ENCODE measurements at regions not wholly inside any gene's neighbourhood (a gene's known extent, or its start where the extent isn't known, plus 50 kb on each side); places are given as distances from the start of the nearest gene placed in this dataset.

GRCh38 chr4:173835903-173836302 is 305.9 kb upstream of the HAND2 start:
- no peak for TF ChIP-seq TAF1 (IDR thresholded peaks at IDR 0.05; ENCODE audit: borderline replicate concordance, insufficient read depth, low read length)
- TF ChIP-seq POLR2AphosphoS5 (IDR thresholded peaks at IDR 0.05; ENCODE audit: low read depth, low read length): no peak
- no peak for TF ChIP-seq REST (IDR thresholded peaks at IDR 0.05; ENCODE audit: insufficient read depth in 1 of 2, low read depth in 2 of 2, low read length in 2 of 2)
- TF ChIP-seq SIN3A (IDR thresholded peaks at IDR 0.05; ENCODE audit: borderline replicate concordance, insufficient read depth, low read length): no peak
- TF ChIP-seq FOXP2 (optimal IDR thresholded peaks at IDR 0.05; ENCODE audit: borderline replicate concordance, extremely low read depth, extremely low read length, insufficient read depth): no peak

- TF ChIP-seq TAF1 (IDR thresholded peaks at IDR 0.05; ENCODE audit: borderline replicate concordance, insufficient read depth, low read length) (no peak), FOXP2 (optimal IDR thresholded peaks at IDR 0.05; ENCODE audit: borderline replicate concordance, extremely low read depth, extremely low read length, insufficient read depth) (no peak), REST (IDR thresholded peaks at IDR 0.05; ENCODE audit: insufficient read depth in 1 of 2, low read depth in 2 of 2, low read length in 2 of 2) (no peak), POLR2AphosphoS5 (IDR thresholded peaks at IDR 0.05; ENCODE audit: low read depth, low read length) (no peak), SIN3A (IDR thresholded peaks at IDR 0.05; ENCODE audit: borderline replicate concordance, insufficient read depth, low read length) (no peak)
Observed at GRCh38 chr4:173834151-173834550, 304.1 kb upstream of the HAND2 start.

DNA sequence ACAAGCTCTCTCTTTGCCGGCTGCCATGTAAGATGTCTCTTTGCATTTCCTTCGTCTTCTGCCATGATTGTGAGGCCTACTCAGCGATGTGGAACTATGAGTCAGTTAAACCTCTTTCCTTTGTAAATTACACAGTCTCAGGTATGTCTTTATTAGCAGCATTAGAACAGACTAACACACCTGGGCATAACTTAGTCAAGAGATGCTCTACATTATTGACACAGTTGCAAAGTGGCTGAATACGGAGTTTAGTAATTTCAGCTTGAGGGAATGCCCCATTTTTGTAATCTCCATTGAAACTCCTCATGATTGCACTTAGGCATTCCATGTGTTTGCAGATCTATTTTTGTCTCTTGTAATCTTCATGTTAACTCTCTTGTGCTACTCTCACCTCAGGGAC is 299.5 kb upstream of the HAND2 start:
- TF ChIP-seq TAF1 (IDR thresholded peaks at IDR 0.05; ENCODE audit: borderline replicate concordance, insufficient read depth, low read length) (no peak), FOXP2 (optimal IDR thresholded peaks at IDR 0.05; ENCODE audit: borderline replicate concordance, extremely low read depth, extremely low read length, insufficient read depth) (no peak), REST (IDR thresholded peaks at IDR 0.05; ENCODE audit: insufficient read depth in 1 of 2, low read depth in 2 of 2, low read length in 2 of 2) (no peak), SIN3A (IDR thresholded peaks at IDR 0.05; ENCODE audit: borderline replicate concordance, insufficient read depth, low read length) (no peak), POLR2AphosphoS5 (IDR thresholded peaks at IDR 0.05; ENCODE audit: low read depth, low read length) (no peak)

DNA sequence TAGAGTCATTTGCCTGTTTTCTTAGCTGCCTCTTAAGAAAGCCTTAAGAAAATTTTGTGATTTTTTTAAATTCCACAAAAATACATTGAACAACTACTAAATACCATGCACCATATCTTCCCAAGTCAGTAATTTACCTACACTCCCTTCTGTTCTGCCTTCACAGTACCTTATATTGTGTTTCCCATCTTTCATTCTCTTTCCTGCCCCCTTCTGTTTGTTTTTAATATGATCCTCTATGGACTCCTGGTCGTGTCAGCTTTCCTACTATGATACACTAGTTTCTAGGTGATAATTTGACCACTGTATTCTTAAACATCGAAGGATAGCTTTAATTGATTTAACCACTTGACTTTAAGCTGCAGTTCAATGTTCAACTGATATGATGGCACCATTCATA is 297.7 kb upstream of the HAND2 start:
- TF ChIP-seq FOXP2 (optimal IDR thresholded peaks at IDR 0.05; ENCODE audit: borderline replicate concordance, extremely low read depth, extremely low read length, insufficient read depth): no peak
- no peak for TF ChIP-seq POLR2AphosphoS5 (IDR thresholded peaks at IDR 0.05; ENCODE audit: low read depth, low read length)

DNA sequence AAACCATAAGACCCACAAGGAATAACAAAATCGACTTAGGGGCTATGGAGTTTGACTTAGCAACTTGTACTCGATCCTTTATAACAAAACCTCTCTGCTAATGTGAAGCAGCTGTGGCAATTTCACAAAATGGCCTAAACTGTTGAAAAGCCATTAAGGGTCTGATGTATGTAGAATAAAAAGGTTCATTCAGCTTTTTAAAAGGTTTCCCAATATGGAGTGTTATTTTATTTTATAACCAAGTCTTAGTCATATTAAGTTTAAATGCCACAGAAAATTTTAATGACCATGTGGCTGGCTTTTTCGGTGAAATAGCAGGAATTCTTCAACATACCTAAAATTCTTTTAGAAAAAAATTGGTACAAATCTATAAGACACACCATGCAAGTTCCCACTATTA is 291.8 kb upstream of the HAND2 start:
- TF ChIP-seq TAF1 (IDR thresholded peaks at IDR 0.05; ENCODE audit: borderline replicate concordance, insufficient read depth, low read length): no peak
- TF ChIP-seq FOXP2 (optimal IDR thresholded peaks at IDR 0.05; ENCODE audit: borderline replicate concordance, extremely low read depth, extremely low read length, insufficient read depth): no peak
- no peak for TF ChIP-seq REST (IDR thresholded peaks at IDR 0.05; ENCODE audit: insufficient read depth in 1 of 2, low read depth in 2 of 2, low read length in 2 of 2)
- TF ChIP-seq SIN3A (IDR thresholded peaks at IDR 0.05; ENCODE audit: borderline replicate concordance, insufficient read depth, low read length): no peak
- TF ChIP-seq POLR2AphosphoS5 (IDR thresholded peaks at IDR 0.05; ENCODE audit: low read depth, low read length): no peak

Data from PFSK-1 (cell line).